ENCODE measurements at regions not wholly inside any gene's neighbourhood (a gene's known extent, or its start where the extent isn't known, plus 50 kb on each side); places are given as distances from the start of the nearest gene placed in this dataset.

GRCh38 chr4:147085781-147086180, 140.1 kb upstream of the TTC29 start:
- Histone ChIP-seq H3K27me3 (ENCODE audit: insufficient read depth, low read length, poor library complexity, severe bottlenecking) (no peaks in the 10 kb centered on the region), H3K4me2 (ENCODE audit: low read depth, low read length, poor library complexity, severe bottlenecking) (no peak overlapping the region)
- TF ChIP-seq CTCF (conservative IDR thresholded peaks at IDR 0.05; ENCODE audit: low read length) (no peak), EZH2phosphoT487 (IDR thresholded peaks at IDR 0.05; ENCODE audit: borderline replicate concordance) (no peak)

GRCh38 chr4:147088146-147088545, 142.5 kb upstream of the TTC29 start:
- H3K9me2 ChIP-seq (replicated peaks; ENCODE audit: low read depth, low read length), result no peaks in the 10 kb centered on the region

More at GRCh38 chr4:147085781-147086180, 140.1 kb upstream of the TTC29 start:
- Histone ChIP-seq H3K9ac (ENCODE audit: low read depth, low read length, poor library complexity, severe bottlenecking) (no peak overlapping the region), H3K9me3 (ENCODE audit: insufficient read depth, low read depth, low read length) (no peaks in the 10 kb centered on the region), H3K4me1 (ENCODE audit: insufficient read depth, low read length, poor library complexity, severe bottlenecking) (no peaks in the 10 kb centered on the region), H2AFZ (ENCODE audit: low read length) (no peak overlapping the region), H4K20me1 (ENCODE audit: insufficient read depth, low read length, poor library complexity, severe bottlenecking) (no peaks in the 10 kb centered on the region), H3K36me3 (ENCODE audit: insufficient read depth, low read length) (no peaks in the 10 kb centered on the region), H3K9me2 (replicated peaks; ENCODE audit: low read depth, low read length) (no peaks in the 10 kb centered on the region), H3K79me2 (ENCODE audit: insufficient read depth, low read length) (no peaks in the 10 kb centered on the region), H3F3A (ENCODE audit: low read depth) (no peaks in the 10 kb centered on the region), H3K4me3 (ENCODE audit: low read length, poor library complexity, severe bottlenecking) (no peak overlapping the region)

GRCh38 chr4:147090486-147090885, 144.8 kb upstream of the TTC29 start:
- no peak overlapping the region for H3K4me3 ChIP-seq (ENCODE audit: low read length, poor library complexity, severe bottlenecking)

More at GRCh38 chr4:147088146-147088545, 142.5 kb upstream of the TTC29 start:
- H3K4me3 ChIP-seq (ENCODE audit: low read length, poor library complexity, severe bottlenecking), result no peak overlapping the region
- no peaks in the 10 kb centered on the region for H3K27me3 ChIP-seq (ENCODE audit: insufficient read depth, low read length, poor library complexity, severe bottlenecking)
- no peaks in the 10 kb centered on the region for H3K9me3 ChIP-seq (ENCODE audit: insufficient read depth, low read depth, low read length)
- H3K9ac ChIP-seq (ENCODE audit: low read depth, low read length, poor library complexity, severe bottlenecking), result no peak overlapping the region
- no peak overlapping the region for H3K4me2 ChIP-seq (ENCODE audit: low read depth, low read length, poor library complexity, severe bottlenecking)
- H2AFZ ChIP-seq (ENCODE audit: low read length), result no peak overlapping the region
- no peaks in the 10 kb centered on the region for H3F3A ChIP-seq (ENCODE audit: low read depth)
- no peaks in the 10 kb centered on the region for H3K36me3 ChIP-seq (ENCODE audit: insufficient read depth, low read length)
- H3K79me2 ChIP-seq (ENCODE audit: insufficient read depth, low read length), result no peaks in the 10 kb centered on the region
- H3K4me1 ChIP-seq (ENCODE audit: insufficient read depth, low read length, poor library complexity, severe bottlenecking), result no peaks in the 10 kb centered on the region
- H4K20me1 ChIP-seq (ENCODE audit: insufficient read depth, low read length, poor library complexity, severe bottlenecking), result no peaks in the 10 kb centered on the region
- TF ChIP-seq EZH2phosphoT487 (IDR thresholded peaks at IDR 0.05; ENCODE audit: borderline replicate concordance) (no peak), CTCF (conservative IDR thresholded peaks at IDR 0.05; ENCODE audit: low read length) (no peak)

More at GRCh38 chr4:147090486-147090885, 144.8 kb upstream of the TTC29 start:
- no peak overlapping the region for H3K9ac ChIP-seq (ENCODE audit: low read depth, low read length, poor library complexity, severe bottlenecking)
- H3K27me3 ChIP-seq (ENCODE audit: insufficient read depth, low read length, poor library complexity, severe bottlenecking), result no peaks in the 10 kb centered on the region
- no peaks in the 10 kb centered on the region for H3K79me2 ChIP-seq (ENCODE audit: insufficient read depth, low read length)
- TF ChIP-seq EZH2phosphoT487 (IDR thresholded peaks at IDR 0.05; ENCODE audit: borderline replicate concordance) (no peak), CTCF (conservative IDR thresholded peaks at IDR 0.05; ENCODE audit: low read length) (no peak)
- no peak overlapping the region for H3K4me2 ChIP-seq (ENCODE audit: low read depth, low read length, poor library complexity, severe bottlenecking)
- no peaks in the 10 kb centered on the region for H3K9me2 ChIP-seq (replicated peaks; ENCODE audit: low read depth, low read length)
- H2AFZ ChIP-seq (ENCODE audit: low read length), result no peak overlapping the region
- no peaks in the 10 kb centered on the region for H3K9me3 ChIP-seq (ENCODE audit: insufficient read depth, low read depth, low read length)
- no peaks in the 10 kb centered on the region for H3F3A ChIP-seq (ENCODE audit: low read depth)
- no peaks in the 10 kb centered on the region for H3K4me1 ChIP-seq (ENCODE audit: insufficient read depth, low read length, poor library complexity, severe bottlenecking)
- H3K36me3 ChIP-seq (ENCODE audit: insufficient read depth, low read length), result no peaks in the 10 kb centered on the region
- no peaks in the 10 kb centered on the region for H4K20me1 ChIP-seq (ENCODE audit: insufficient read depth, low read length, poor library complexity, severe bottlenecking)

All from Loucy (cell line).